HG02870 (cell line): ENCODE measurements at regions not wholly inside any gene's neighbourhood (a gene's known extent, or its start where the extent isn't known, plus 50 kb on each side); places are given as distances from the start of the nearest gene placed in this dataset.

Source experiments
- ATAC-seq: cut with Tn5 transposase; IDR thresholded peaks from one replicate; pipeline ENCODE4 v1.9.1; 2021; ENCODE audit warnings: mild to moderate bottlenecking, moderate library complexity; ENCODE audit not compliant: unreplicated experiment

- ATAC-seq: no peak
Observed at GRCh38 chr6:137357263-137357947, 136.8 kb downstream of the OLIG3 start.

- ATAC-seq: no peak
Observed at GRCh38 chr6:137353842-137354397, 134.7 kb upstream of the IFNGR1 start.

- ATAC-seq: no peak
Observed at GRCh38 chr6:137353346-137353745, 134.2 kb upstream of the IFNGR1 start.

GRCh38 chr6:137352859-137353258 lies 133.7 kb upstream of the IFNGR1 start:
- no peak for ATAC-seq

GRCh38 chr6:137351890-137352289 lies 132.7 kb upstream of the IFNGR1 start:
- no peak for ATAC-seq

- no peak for ATAC-seq
Observed at GRCh38 chr6:137350857-137351256, 131.7 kb upstream of the IFNGR1 start.

GRCh38 chr6:137349856-137350830 lies 131.0 kb upstream of the IFNGR1 start:
- ATAC-seq: no peak

GRCh38 chr6:137348777-137349176 lies 129.6 kb upstream of the IFNGR1 start:
- ATAC-seq: no peak

GRCh38 chr6:137343241-137343640 lies 124.1 kb upstream of the IFNGR1 start:
- no peak for ATAC-seq

GRCh38 chr6:137342607-137343190 lies 123.5 kb upstream of the IFNGR1 start:
- no peak for ATAC-seq

GRCh38 chr6:137341681-137342195 lies 122.6 kb upstream of the IFNGR1 start:
- ATAC-seq: no peak

GRCh38 chr6:137339929-137340559 lies 120.9 kb upstream of the IFNGR1 start:
- ATAC-seq: no peak

GRCh38 chr6:137334884-137335283 lies 115.7 kb upstream of the IFNGR1 start:
- no peak for ATAC-seq

GRCh38 chr6:137334094-137334493 lies 114.9 kb upstream of the IFNGR1 start:
- ATAC-seq: no peak

GRCh38 chr6:137332637-137333280 lies 113.6 kb upstream of the IFNGR1 start:
- no peak for ATAC-seq

- ATAC-seq: no peak
Observed at GRCh38 chr6:137323860-137324259, 104.7 kb upstream of the IFNGR1 start.

- no peak for ATAC-seq
Observed at GRCh38 chr6:137320271-137320670, 101.1 kb upstream of the IFNGR1 start.

GRCh38 chr6:137316626-137317025 lies 97.4 kb upstream of the IFNGR1 start:
- ATAC-seq: no peak

GRCh38 chr6:137315081-137315480 lies 95.9 kb upstream of the IFNGR1 start:
- no peak for ATAC-seq
